ENCODE measurements at regions not wholly inside any gene's neighbourhood (a gene's known extent, or its start where the extent isn't known, plus 50 kb on each side); places are given as distances from the start of the nearest gene placed in this dataset.

GRCh38 chr18:38790303-38790702 lies 1224.7 kb upstream of the CELF4 start:
- no peak for TF ChIP-seq EZH2 (IDR thresholded peaks at IDR 0.05; ENCODE audit: low read length, unreplicated experiment)
- 0 out of 2 replicates have a peak, but pooled peaks have one; percentile 15 for TF ChIP-seq CTCF (conservative IDR thresholded peaks at IDR 0.05; ENCODE audit: low read depth, low read length)
